NCI-H510A (cell line): ENCODE measurements at regions not wholly inside any gene's neighbourhood (a gene's known extent, or its start where the extent isn't known, plus 50 kb on each side); places are given as distances from the start of the nearest gene placed in this dataset.
A peak's percentile ranks its signal among the peaks of the same experiment; 100 is the strongest.
"Not testable (repeated sequence)": the region's sequence is repeated elsewhere in the genome, so short reads cannot be mapped to it uniquely, and the experiment has no call there.

ENCODE experiments used
- DNase-seq: peaks from one replicate; lab custom pipeline; 2025; lab: John Stamatoyannopoulos, UW

GRCh38 chr17:45649796-45650195, 134.3 kb upstream of the CRHR1 start:
- no peak for DNase-seq

- DNase-seq, result no peak
These were observed 133.6 kb upstream of the CRHR1 start for GRCh38 chr17:45650561-45650960.

GRCh38 chr17:45651145-45651709, 132.9 kb upstream of the CRHR1 start:
- no peak for DNase-seq

- DNase-seq, result no peak
These were observed 130.5 kb upstream of the CRHR1 start for GRCh38 chr17:45653616-45654015.

GRCh38 chr17:45656527-45657181, 127.5 kb upstream of the CRHR1 start:
- DNase-seq, result no peak

- DNase-seq, result no peak
These were observed 123.6 kb upstream of the CRHR1 start for GRCh38 chr17:45660474-45660873.

GRCh38 chr17:45662432-45662831, 121.7 kb upstream of the CRHR1 start:
- DNase-seq, result no peak

- no peak for DNase-seq
These were observed 120.3 kb upstream of the CRHR1 start for GRCh38 chr17:45663772-45664171.

- no peak for DNase-seq
These were observed 119.2 kb upstream of the CRHR1 start for GRCh38 chr17:45664921-45665320.

- no peak for DNase-seq
These were observed 118.0 kb upstream of the CRHR1 start for GRCh38 chr17:45666046-45666600.

GRCh38 chr17:45666641-45667040, 117.5 kb upstream of the CRHR1 start:
- DNase-seq, result no peak

- DNase-seq, result no peak
These were observed 116.4 kb upstream of the CRHR1 start for GRCh38 chr17:45667591-45668171.

- no peak for DNase-seq
These were observed 115.8 kb upstream of the CRHR1 start for GRCh38 chr17:45668316-45668715.

- DNase-seq, result peak; percentile 96
These were observed 111.8 kb upstream of the CRHR1 start for GRCh38 chr17:45672301-45672700.

- no peak for DNase-seq
These were observed 111.3 kb upstream of the CRHR1 start for GRCh38 chr17:45672792-45673191.

- DNase-seq, result not testable (repeated sequence)
These were observed 110.4 kb upstream of the CRHR1 start for GRCh38 chr17:45673759-45674158.

GRCh38 chr17:45675012-45675411, 109.1 kb upstream of the CRHR1 start:
- no peak for DNase-seq

GRCh38 chr17:45675892-45676291, 108.2 kb upstream of the CRHR1 start:
- DNase-seq, result no peak

GRCh38 chr17:45676695-45677094, 107.4 kb upstream of the CRHR1 start:
- DNase-seq, result peak; percentile 36

- no peak for DNase-seq
These were observed 106.3 kb upstream of the CRHR1 start for GRCh38 chr17:45677770-45678169.

- DNase-seq, result no peak
These were observed 104.7 kb upstream of the CRHR1 start for GRCh38 chr17:45679426-45679825.

GRCh38 chr17:45680360-45680759, 103.8 kb upstream of the CRHR1 start:
- DNase-seq, result no peak

GRCh38 chr17:45681706-45682105, 102.4 kb upstream of the CRHR1 start:
- DNase-seq, result no peak
